Activated naive CD4-positive, alpha-beta T cell treated with anti-CD3 and anti-CD28 coated beads for 36 hours (primary cell): ENCODE measurements at regions not wholly inside any gene's neighbourhood (a gene's known extent, or its start where the extent isn't known, plus 50 kb on each side); places are given as distances from the start of the nearest gene placed in this dataset.

ENCODE experiments used
- CTCF ChIA-PET: fragments of 350-600 bp; sonication (Branson Sonifier 250); formaldehyde crosslinking; loops from one replicate; lab custom pipeline; 2021; ENCODE audit warnings: antibody characterized with exemption; lab: Charles Lee
- DNase-seq: peaks from one replicate; pipeline ENCODE4 v3.0.0-alpha.2; 2020
- H3K27ac Mint-ChIP-seq: one replicate; pipeline ENCODE4 v1.8.0; 2021; ENCODE audit warnings: mild to moderate bottlenecking, mixed read lengths
- H3K27me3 Mint-ChIP-seq: one replicate; pipeline ENCODE4 v1.8.0; 2021; ENCODE audit warnings: low read depth, mixed read lengths
- H3K36me3 Mint-ChIP-seq: one replicate; pipeline ENCODE4 v1.8.0; 2021; ENCODE audit warnings: low read depth, mixed read lengths
- H3K4me1 Mint-ChIP-seq: one replicate; pipeline ENCODE4 v1.8.0; 2021; ENCODE audit warnings: low read depth, mixed read lengths
- H3K4me3 Mint-ChIP-seq: one replicate; pipeline ENCODE4 v1.8.0; 2021; ENCODE audit warnings: mild to moderate bottlenecking, moderate library complexity, mixed read lengths
- H3K9me3 Mint-ChIP-seq: one replicate; pipeline ENCODE4 v1.8.0; 2021; ENCODE audit warnings: mixed read lengths
- intact Hi-C: fragments of 100-400 bp; cut with micrococcal nuclease; formaldehyde crosslinking; loops from one replicate; pipeline ENCODE4 v1.15.1; 2023

DNA sequence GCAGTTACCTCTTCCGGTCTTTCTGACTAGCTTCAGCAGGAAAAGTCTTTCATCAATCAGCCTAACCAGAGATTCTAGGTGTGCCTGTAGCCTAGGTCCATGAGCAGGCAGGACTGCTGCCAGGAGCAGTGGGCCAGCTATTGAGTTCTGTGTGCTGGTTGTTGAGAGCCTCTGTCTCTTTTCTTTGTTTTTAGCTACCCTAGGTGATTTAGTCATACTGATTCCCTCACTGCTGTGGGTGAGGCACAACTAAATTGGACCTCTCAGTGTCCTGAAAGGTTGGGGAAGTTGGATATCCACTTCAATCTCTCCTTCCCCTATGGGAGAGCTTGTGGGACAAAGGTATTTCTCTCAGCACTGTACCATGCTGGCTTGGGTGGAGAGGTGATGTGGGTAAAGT is 354.9 kb downstream of the GPAT3 start:
- Mint-ChIP-seq H3K4me1 (peaks cover 5% of the 10 kb centered on the region), H3K9me3 (no peaks in the 10 kb centered on the region), H3K27ac (no peak overlapping the region), H3K36me3 (no peaks in the 10 kb centered on the region), H3K4me3 (no peak overlapping the region), H3K27me3 (peaks cover 9% of the 10 kb centered on the region)
- CTCF ChIA-PET = interaction anchor here (0.6 kb wide), 3 partner anchors 122 to 608 kb away, joined by 3 to 4 read pairs (median 4); partner anchors contain the start of gene NKX6-1
- DNase-seq = no peak
- intact Hi-C loops = no loop called here

GRCh38 chr4:83890231-83890630 is 354.3 kb downstream of the GPAT3 start:
- no peak for DNase-seq
- no peaks in the 10 kb centered on the region for H3K9me3 Mint-ChIP-seq
- no peak overlapping the region for H3K27ac Mint-ChIP-seq
- H3K36me3 Mint-ChIP-seq = no peaks in the 10 kb centered on the region
- H3K4me3 Mint-ChIP-seq = no peak overlapping the region
- CTCF ChIA-PET = interaction anchor here (0.6 kb wide), 2 partner anchors 122 to 248 kb away, joined by 3 to 4 read pairs; no protein-coding TSS in a partner anchor
- intact Hi-C loops = no loop called here
- peaks cover 9% of the 10 kb centered on the region for H3K27me3 Mint-ChIP-seq
- peaks cover 5% of the 10 kb centered on the region for H3K4me1 Mint-ChIP-seq

DNA sequence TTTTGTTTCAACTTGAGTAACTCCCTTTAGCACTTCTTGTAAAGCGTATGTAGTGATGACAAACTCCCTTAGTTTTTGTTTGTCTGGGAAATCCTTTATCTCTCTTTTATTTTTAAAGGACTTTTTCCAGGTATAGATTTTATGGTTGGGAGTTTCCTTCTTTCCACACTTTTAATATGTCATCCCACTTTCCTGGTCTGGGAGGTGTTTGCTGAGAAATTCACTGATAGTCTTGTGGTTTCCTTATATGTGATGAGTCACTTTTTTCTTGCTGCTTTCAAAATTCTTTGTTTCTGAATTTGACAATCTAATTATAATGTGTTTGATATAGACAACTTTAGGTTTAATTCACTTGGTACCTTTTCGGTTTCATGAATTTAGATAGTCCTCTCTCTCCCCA is 353.9 kb downstream of the GPAT3 start:
- intact Hi-C loops = no loop called here

DNA sequence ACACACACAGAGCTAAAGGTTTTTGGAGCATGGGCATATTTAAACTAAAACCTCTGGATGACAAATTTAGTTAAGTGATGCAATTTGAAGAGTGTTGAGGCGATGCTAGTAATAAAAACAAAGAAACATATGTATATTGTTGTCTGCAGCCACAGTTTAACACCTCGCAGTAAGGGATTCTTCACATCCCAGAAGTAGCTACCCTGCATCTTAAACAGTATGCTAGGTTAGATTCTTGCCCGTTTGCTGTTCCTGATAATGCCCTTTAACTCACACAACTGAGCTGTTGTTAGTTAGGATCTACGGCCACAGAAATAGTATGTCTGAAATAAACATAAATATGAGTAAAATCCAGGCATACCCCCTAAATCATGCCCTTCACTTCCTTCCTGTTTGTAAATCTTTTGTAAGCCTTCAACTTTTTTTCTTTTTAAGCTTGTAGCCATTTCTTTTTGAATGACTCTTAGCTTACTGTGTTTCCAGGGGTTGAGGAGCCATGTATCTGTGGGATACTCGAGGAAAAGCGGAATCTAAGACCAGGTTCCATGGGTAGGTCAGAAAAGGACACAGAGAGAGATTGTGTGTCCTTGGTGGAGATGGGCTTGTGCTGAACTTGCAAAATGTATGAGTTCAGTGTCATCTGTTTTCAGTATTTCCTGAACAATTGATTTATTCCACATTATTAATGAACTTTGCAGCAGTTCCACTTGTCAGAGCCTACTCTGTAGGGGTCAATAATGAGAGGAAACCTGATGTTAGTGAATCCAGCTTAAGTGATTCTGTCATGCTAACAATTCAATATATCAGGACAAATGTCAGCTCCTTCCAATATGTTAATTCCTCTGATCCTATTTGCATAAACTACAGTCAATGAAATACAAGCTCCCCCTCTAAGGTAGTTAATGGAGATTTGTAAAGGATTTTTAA is 349.6 kb downstream of the GPAT3 start:
- H3K36me3 Mint-ChIP-seq = no peaks in the 10 kb centered on the region
- intact Hi-C loops = no loop called here

More for the DNA sequence above, 353.9 kb downstream of the GPAT3 start:
- H3K36me3 Mint-ChIP-seq = no peaks in the 10 kb centered on the region
- CTCF ChIA-PET = no interaction called here
- H3K4me3 Mint-ChIP-seq = no peak overlapping the region
- no peak for DNase-seq
- H3K9me3 Mint-ChIP-seq = no peaks in the 10 kb centered on the region
- peaks cover 5% of the 10 kb centered on the region for H3K4me1 Mint-ChIP-seq
- H3K27ac Mint-ChIP-seq = no peak overlapping the region
- peaks cover 9% of the 10 kb centered on the region for H3K27me3 Mint-ChIP-seq

GRCh38 chr4:83876047-83876446 is 340.1 kb downstream of the GPAT3 start:
- Mint-ChIP-seq H3K4me3 (no peak overlapping the region), H3K27me3 (no peaks in the 10 kb centered on the region), H3K27ac (no peak overlapping the region), H3K4me1 (no peaks in the 10 kb centered on the region), H3K9me3 (no peaks in the 10 kb centered on the region), H3K36me3 (no peaks in the 10 kb centered on the region)
- DNase-seq = no peak
- CTCF ChIA-PET = no interaction called here
- intact Hi-C loops = no loop called here

More for the DNA sequence above, 349.6 kb downstream of the GPAT3 start:
- no peak overlapping the region for H3K4me3 Mint-ChIP-seq
- no peaks in the 10 kb centered on the region for H3K9me3 Mint-ChIP-seq
- H3K4me1 Mint-ChIP-seq = peaks cover 5% of the 10 kb centered on the region
- DNase-seq = no peak
- H3K27me3 Mint-ChIP-seq = peaks cover 3% of the 10 kb centered on the region
- CTCF ChIA-PET = interaction anchor here (0.7 to 0.9 kb wide), 2 partner anchors 9 to 29 kb away, joined by 3 read pairs; no protein-coding TSS in a partner anchor
- no peak overlapping the region for H3K27ac Mint-ChIP-seq

- Mint-ChIP-seq H3K9me3 (no peaks in the 10 kb centered on the region), H3K4me3 (no peak overlapping the region), H3K4me1 (no peaks in the 10 kb centered on the region), H3K36me3 (no peaks in the 10 kb centered on the region), H3K27me3 (no peaks in the 10 kb centered on the region), H3K27ac (no peak overlapping the region)
- DNase-seq = no peak
- intact Hi-C loops = no loop called here
- CTCF ChIA-PET = no interaction called here
These were observed 339.5 kb downstream of the GPAT3 start for GRCh38 chr4:83875437-83875836.

- Mint-ChIP-seq H3K27ac (no peak overlapping the region), H3K9me3 (no peaks in the 10 kb centered on the region), H3K36me3 (no peaks in the 10 kb centered on the region), H3K27me3 (no peaks in the 10 kb centered on the region), H3K4me3 (no peak overlapping the region), H3K4me1 (no peaks in the 10 kb centered on the region)
- intact Hi-C loops = no loop called here
- CTCF ChIA-PET = no interaction called here
- DNase-seq = no peak
These were observed 338.1 kb downstream of the GPAT3 start for GRCh38 chr4:83873996-83874395.

GRCh38 chr4:83870328-83870950 is 334.5 kb downstream of the GPAT3 start:
- no peaks in the 10 kb centered on the region for H3K9me3 Mint-ChIP-seq
- H3K4me1 Mint-ChIP-seq = no peaks in the 10 kb centered on the region
- CTCF ChIA-PET = no interaction called here
- H3K36me3 Mint-ChIP-seq = no peaks in the 10 kb centered on the region
- no peak overlapping the region for H3K27ac Mint-ChIP-seq
- H3K27me3 Mint-ChIP-seq = no peaks in the 10 kb centered on the region
- no peak overlapping the region for H3K4me3 Mint-ChIP-seq
- intact Hi-C loops = no loop called here
- DNase-seq = no peak

GRCh38 chr4:83866834-83867621 is 331.1 kb downstream of the GPAT3 start:
- no peaks in the 10 kb centered on the region for H3K27me3 Mint-ChIP-seq
- CTCF ChIA-PET = interaction anchor here (0.7 kb wide), 1 partner anchor 17 kb away, joined by 3 read pairs; no protein-coding TSS in a partner anchor
- no peaks in the 10 kb centered on the region for H3K36me3 Mint-ChIP-seq
- H3K9me3 Mint-ChIP-seq = no peaks in the 10 kb centered on the region
- no peak overlapping the region for H3K27ac Mint-ChIP-seq
- no peak overlapping the region for H3K4me3 Mint-ChIP-seq
- no peak for DNase-seq
- intact Hi-C loops = no loop called here
- H3K4me1 Mint-ChIP-seq = no peaks in the 10 kb centered on the region

- intact Hi-C loops = no loop called here
- Mint-ChIP-seq H3K27ac (no peak overlapping the region), H3K27me3 (no peaks in the 10 kb centered on the region), H3K4me1 (no peaks in the 10 kb centered on the region), H3K4me3 (no peak overlapping the region), H3K9me3 (no peaks in the 10 kb centered on the region), H3K36me3 (peaks cover 1% of the 10 kb centered on the region)
- DNase-seq = no peak
- CTCF ChIA-PET = no interaction called here
These were observed 329.7 kb downstream of the GPAT3 start for GRCh38 chr4:83865417-83866150.

- DNase-seq = no peak
- Mint-ChIP-seq H3K36me3 (peaks cover 1% of the 10 kb centered on the region), H3K27ac (no peak overlapping the region), H3K4me3 (no peak overlapping the region), H3K4me1 (no peaks in the 10 kb centered on the region), H3K27me3 (no peaks in the 10 kb centered on the region), H3K9me3 (no peaks in the 10 kb centered on the region)
- CTCF ChIA-PET = no interaction called here
- intact Hi-C loops = no loop called here
These were observed 328.3 kb downstream of the GPAT3 start for GRCh38 chr4:83864097-83864817.
